NOMO-1 (cell line): ENCODE measurements at regions not wholly inside any gene's neighbourhood (a gene's known extent, or its start where the extent isn't known, plus 50 kb on each side); places are given as distances from the start of the nearest gene placed in this dataset.
A peak's percentile ranks its signal among the peaks of the same experiment; 100 is the strongest.

ENCODE experiments used
- DNase-seq, 2 experiments: peaks; one replicate each; lab custom pipeline; 2025; ENCODE audit not compliant: unreplicated experiment in 2 of 2; lab: John Stamatoyannopoulos, UW

DNA sequence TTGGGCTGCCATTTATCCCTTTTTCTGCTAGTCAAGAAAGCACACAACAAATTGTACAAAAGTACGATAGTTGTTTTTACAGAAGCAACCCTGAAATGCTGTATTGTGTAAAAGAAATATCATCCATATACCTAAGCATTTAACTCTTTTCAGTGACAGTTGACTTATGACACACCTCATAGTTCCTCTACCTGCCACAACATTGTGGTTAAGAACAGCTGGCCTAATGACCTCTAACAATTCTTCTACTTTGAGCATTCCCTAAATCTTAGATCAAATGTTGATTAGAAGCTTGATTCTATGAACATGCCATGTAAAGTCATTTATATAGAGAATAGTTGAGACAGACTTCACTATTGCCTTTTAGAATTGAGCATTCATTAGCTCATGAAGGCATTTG is 165.9 kb upstream of the SETBP1 start:
- DNase-seq = no peak

DNA sequence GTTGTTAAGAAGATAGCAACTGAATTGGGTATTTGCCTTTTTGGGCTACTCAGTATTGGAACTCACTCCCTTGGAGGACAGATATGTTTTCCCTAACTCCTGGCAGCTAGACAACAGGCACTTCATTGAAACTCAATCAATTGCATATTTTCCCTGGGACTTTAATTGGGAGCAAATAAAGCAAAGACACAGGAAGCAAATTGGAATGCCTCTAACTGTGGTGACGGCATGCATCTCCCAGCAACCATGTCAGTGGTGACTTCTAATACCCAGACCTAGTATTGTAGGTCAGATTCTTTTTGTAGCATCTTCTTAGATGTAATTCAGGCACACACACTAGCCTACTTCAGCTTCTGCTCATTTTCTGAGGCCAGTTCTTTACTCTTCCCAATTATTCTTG is 164.2 kb upstream of the SETBP1 start:
- DNase-seq = no peak

DNA sequence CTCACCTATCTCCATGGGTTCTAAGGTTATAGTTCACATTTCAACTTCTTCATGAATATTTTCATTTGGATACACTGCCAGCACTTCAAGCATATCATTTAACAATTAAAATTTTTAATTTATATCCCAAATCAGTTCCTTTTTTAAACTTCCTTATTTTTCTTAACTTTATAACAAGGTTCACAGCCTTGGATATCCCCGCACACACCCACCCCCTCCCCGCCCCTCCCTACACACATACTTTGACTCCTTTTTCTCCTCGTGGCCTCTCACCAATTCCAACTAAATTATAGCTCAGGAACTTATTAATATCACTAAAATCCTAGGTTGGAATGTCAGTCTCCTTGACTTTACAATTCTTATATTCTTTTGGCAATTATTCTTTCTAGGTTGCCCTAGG is 163.6 kb upstream of the SETBP1 start:
- DNase-seq = no peak

DNA sequence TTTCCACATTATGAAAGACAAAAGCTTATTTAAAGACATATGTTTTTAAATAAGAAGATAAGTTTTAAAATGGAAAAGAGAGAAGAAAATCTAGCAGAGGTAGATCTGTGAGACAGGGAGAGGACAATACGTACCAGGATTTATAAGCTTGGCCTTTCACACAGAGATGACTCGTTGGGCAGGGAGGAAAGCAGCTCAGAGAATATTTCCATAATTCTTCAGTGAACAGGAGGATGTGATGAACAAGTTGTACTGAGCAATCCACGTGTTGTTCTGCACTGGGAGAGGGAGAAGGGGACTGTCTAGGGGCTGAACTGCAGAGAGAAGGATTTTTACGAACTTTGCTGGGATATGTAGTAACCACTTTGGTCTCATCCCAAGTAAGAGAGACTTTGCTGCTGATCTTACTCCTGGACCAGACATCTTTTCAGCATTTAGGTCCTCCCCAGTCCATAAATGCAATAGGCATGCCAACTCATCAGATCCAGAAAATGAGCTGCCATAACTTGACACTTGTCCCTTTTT is 162.5 kb upstream of the SETBP1 start:
- no peak for DNase-seq

DNA sequence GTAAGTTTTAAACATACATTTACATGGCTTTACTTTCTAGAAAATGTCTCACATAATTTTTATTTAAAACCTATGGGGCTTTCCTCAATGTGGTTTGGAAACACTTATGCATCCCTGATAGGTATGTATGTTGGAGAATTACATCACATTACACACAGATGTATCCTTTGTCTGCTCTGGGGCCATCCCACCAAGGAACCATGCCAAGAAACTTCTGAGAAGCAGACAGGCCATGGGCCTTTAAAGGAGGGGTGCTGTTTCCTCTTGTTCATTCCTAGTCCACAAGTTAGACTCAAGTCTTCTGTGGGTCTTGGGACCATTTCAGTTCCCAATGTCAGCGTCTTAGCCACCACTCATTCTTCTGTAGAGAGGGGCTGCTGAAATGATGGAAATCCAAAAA is 162.0 kb upstream of the SETBP1 start:
- DNase-seq = no peak

DNA sequence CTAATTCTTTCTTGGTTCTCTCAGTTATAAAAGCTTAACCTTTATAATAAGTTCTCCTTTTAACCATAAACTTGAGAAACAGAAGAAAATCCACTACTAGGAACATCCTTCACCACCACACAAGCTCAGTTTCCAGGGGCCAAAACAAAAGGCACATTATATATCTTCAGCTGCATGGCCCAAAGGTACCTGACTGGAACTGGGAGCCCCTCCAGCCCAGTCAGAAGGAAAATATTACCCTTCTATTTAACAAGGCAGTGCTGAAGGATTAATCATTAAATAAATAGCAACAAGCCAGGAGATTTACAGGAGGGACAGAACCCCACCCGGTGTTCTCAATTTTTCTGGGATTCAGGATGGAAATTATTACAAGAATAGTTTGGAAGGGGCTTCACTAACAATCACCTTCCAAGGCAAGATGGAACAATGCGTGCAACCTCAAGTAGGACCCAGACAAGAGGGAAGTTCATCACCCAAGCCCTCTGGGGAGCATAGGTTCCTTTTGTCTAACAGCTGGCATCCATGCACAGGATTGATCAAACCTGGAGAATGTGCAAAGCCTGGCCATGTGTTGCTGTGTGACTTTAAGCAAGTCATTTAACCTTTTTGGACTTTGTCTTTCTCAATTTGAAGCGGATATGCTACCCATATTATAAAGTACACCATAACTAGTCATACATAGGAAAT is 159.6 kb upstream of the SETBP1 start:
- no peak for DNase-seq

DNA sequence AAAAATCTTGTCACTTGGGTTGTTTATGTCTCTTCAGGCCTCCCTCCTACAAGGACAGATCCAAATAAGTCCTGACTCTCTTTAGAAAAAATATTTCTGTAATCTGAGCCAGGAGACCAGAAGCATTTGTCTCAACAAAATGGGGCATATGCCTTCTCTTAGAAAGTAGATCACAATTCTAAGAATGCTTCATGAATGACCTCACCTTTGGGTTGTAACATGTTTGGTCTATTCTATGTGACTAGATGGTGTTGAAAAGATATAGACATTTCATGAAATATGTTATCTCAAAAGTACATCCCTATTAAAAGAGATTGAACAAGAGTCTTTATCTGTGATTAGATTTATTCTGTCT is 159.0 kb upstream of the SETBP1 start:
- DNase-seq = no peak

DNA sequence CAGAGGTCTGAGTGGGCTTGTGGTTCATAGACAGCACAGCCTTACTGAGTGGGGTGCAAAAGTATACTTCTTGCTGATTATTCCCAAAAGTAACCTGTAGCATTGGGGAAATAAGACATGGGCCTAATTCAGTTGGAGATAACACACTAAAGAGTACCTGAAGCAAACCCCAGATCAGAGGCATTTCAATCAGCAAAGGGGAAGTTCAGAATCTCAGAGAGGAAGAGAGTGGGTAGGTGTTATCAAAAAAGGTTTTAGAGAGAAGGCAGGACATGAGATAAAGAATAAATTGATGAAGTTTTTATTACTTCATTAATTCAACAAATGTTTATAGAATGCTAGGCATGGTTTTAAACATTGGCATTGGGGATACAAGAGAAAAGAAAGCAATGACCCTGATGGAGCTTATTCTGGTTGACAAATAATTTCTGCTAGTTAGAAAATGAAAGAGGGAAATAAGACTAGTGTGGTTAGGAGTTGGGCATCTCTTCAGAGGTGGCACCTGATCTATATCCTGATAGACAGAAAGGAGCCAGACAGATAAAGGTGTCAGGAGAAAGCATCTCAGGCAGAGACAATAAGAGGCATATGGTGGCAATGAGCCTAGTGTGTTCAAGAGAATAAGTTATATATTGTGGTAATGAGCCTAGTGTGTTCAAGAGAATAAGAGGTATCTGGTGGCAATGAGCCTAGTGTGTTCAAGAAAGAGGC is 153.8 kb upstream of the SETBP1 start:
- DNase-seq = no peak

DNA sequence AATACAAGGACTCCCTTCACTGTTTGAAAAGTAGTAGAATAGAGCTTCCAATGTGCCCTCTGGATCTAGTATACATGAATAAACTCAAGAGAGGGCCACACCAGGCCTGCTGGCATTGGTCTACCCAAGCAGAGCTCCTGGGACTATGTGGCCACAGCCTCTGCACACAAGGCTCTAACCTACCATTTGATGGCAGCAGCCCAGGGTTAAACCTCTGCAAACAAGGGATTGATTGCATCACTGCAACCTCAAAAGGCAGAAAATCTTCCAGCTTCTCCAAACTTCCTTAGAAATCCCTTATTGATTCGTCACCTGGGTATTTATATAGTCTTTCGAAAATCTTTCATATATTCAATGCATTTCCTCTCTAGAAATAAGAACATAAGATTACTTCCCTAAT is 147.6 kb upstream of the SETBP1 start:
- no peak for DNase-seq

DNA sequence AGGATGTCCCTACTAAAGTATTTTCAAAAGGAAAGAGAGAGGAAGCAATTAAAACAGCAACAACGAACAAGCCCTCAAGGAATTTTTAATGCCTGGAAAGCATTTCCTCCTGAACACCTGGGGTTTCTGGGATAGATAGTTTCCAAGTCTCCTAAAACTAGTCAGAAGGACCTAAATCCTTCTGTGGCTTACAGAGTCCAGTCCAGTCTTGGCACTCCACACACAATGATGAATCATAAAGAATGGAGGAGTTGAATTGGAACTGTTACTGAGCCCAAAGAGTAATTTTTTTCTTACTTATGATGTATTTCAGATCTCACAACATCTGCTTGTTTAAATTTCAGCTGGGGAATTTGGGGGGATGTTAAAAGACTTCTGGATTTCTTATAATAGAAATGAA is 144.6 kb upstream of the SETBP1 start:
- no peak for DNase-seq

DNA sequence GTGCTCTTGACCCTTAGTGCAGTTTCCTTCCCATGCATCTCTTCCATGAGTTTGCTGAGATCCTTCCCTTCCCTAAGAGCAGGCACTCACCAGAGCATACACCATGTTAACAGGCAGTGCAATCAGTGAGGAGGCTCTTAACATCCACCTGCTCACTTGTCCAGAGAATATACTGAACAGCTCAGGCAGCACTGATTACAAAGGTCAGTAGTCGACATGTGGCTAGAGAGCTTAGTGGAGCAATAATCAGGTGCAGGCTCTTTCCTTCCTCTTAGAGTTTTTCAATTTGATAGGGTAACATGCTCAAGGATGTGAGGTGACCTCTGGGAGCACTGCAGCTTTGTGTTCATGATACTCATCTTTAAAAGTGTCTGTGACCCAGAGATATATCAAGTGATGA is 144.1 kb upstream of the SETBP1 start:
- DNase-seq = no peak

DNA sequence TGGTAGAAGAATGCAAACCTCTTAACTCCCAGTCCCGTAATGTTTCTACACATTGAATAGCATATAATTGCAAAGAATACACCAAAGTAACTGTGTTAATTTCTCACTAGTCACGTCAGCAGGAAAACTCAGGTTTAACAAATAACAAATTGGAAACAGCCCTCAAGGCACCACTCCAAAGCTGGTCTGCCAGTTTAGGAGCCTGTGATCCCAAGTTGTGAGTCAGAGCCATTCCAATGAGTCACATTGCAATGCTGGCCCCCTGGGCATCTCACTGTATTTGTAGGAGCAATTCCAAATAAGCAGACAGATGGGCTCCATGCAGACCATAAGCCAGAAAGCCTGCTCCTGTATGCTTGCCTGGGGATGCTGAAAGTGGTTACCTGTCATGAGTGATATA is 143.2 kb upstream of the SETBP1 start:
- no peak for DNase-seq

DNA sequence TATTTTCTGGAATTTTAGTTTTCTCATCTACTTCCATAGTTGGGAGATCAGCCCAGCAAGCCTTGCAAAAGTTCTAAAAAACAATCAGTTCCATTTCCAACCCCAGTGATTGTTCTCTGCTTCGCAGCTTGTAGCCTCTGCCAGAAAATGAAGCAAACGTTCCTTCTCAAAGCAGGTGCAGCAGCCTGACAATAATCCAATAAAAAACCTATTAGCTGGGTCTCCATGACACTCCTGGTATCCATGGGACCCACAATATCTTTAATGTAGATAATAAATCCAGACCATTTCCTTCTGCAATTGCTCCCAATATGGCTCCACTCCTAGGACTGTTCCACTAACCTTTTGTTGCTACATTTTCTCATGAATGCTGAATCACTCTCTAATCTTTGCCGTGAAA is 140.8 kb upstream of the SETBP1 start:
- DNase-seq = no peak

DNA sequence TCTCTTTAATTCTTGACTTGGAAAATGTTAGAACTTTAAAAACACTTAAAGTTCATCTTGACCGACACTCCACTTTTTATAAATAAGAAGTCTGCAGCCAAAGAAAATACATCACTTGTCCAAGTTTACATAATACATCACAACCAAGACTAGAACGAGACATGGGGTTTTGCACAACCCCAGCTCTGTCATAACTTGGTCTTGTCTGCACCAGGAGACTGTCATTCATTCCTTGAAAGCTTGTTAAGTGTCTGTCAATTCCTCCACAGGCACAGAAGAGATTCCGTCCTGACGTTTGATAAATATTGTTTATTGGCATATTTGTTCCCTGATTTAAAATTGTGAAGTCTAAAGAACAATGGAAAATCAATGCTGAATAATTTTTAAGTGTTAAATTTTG is 139.5 kb upstream of the SETBP1 start:
- no peak for DNase-seq

DNA sequence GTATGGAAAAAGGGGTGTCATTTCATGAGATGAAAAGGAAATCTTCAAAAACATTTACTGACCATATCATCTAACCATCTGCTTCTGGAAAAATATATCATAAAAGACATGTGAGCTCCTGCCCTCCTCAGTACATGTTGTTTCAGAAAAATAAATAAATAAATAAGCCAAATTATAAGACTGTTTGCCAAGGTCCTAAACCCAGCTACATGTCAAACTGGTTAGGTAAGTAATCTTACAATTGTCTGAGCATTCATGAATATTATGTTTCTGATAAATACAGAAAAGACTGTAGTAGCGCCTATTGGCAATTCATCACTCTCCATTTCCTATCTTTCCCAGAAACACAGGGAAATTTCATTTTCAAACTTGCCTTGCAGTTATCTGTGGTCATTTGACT is 138.9 kb upstream of the SETBP1 start:
- DNase-seq = no peak

DNA sequence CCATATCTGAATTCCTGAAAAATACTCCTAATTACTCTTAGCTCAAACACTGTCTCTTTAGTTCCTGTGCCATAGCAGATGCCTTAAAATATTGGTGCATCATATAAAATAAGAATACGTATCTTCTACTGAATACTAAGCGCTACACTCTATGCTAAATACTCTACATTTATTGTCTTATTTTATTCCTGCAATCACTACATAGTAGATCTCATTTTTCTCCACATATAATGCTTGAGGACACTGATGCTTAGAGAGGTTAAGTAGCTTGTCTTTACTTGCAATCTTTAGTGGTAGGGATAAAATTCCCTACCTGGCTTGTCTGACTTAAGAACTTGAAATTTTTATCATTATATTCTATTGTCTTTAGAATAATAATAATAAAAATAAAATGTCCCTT is 137.3 kb upstream of the SETBP1 start:
- no peak for DNase-seq

DNA sequence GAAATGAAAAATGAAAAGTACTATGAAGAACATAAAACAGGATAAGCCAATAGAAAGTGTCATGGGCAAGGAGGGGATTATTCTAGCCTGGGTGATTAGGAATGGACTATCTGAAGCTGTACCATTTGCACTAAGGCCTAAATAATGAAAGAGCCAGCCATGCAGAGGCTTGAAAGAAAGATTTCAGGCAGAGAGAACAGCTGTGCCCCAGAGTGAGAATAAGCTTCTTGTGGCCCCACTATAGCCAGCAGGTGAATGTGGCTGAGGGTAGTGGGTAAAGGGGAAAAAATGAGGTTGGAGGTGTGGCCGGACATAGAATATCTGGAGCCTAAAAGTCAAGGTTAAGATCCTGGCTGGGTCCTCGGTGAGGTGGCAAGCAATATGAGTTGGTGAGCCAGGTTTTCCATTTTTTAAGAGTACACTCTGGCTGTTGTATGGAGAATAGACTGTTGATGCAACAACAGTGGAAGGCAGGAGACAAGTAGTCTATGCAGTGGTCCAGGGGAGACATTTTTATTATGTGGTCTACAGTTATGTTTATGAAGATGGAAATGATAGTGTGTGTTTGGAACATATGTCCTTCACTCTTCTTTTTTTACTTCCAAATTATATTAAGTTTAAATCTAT is 135.2 kb upstream of the SETBP1 start:
- DNase-seq = no peak

DNA sequence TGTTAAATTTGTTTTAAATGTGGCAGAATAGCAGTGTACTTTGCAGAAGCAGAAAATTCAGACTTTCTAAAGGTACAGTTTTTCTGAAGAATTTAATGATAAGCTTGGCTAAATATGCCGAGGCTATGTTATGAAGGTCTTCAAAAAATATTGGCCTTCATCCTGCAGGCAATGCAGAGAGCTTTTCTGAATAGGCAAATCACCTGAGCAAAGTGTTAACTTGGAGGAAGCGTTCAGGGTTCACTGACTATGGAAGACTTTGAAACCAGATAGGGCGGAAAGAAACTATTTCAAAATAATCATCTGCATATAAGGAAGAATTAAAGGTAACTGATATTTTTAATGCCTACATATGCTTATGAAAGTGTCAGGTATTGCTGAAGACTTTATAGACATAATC is 133.7 kb upstream of the SETBP1 start:
- no peak for DNase-seq

DNA sequence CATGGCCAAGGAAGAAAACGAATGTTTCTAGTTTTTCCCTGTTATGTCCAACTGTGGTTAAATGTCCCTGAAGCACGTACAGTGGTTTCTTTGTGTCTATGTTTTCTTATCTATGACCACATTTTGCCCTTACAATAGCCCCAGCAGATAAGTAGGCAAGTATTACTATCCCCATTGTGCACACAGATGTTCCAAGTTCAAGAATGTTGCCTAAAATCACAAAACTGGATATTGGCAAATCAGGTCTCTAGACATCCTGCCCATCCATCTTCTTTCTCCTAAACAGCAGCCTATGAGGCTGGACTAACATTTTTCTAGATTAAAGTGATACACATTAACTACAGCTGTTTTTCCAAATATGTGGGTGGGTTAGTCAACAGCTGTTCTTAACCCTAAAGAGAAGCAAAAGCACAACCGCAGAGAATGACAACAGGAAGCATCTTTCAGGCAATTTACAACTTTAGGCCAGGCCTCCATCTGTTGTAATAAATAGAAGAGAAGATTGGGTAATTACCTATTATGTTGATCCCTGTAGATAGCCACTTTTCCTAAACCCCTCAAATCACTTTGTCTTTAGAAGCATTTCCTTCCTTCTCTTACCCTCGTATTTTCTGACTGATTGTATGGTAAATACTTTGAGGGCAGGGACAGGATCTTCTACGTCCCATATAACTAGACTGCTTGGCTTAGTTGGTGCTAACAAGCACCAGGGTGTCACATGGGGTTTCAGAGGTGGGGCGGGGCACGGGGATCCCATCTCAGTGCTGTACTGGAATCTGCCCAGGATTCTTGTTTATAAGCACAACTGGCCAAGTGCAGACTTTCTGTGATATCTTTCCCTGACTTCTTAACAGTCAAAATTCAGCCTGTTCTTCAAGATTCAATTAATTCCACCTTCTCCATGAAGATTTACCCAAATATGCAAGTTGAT is 132.1 kb upstream of the SETBP1 start:
- peak; percentile 78 to 90 for DNase-seq

DNA sequence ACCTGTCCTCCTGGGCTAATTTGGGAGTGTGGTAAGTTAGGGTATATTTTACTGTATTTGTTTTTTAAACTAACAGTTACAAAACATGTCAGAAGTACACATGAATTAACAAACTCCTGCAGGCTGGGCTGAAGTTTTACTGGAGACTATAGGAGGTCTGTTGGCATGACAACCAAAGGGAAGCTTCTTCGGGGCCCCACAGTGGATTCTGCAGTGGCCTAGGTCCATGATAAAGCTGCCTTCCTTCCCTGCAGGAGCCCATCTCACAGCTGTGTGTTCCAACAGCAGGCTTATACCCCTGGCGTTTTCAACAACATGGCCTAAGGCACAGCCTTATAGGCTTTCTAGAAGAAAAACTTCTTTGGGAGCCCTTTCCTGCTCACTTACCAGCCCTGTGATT is 128.0 kb upstream of the SETBP1 start:
- no peak for DNase-seq

DNA sequence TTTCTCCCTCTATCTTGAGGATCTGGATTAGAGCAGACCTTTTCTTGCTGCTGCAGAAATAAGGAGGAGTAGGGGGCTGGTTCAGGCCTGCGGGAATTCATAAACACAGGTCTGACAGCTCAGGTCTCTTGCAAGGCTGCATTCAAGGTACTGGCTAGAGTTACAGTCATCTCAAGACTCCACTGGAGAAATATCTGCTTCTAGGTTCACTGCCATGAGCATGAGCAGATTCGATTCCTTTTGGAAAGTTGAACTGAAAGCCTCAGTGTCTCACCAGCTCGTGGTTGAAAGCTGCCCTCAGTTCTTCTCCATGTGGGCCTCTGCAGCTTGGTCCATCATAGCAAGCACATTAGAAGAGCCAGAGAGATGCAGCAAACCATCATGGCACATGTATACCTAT is 124.4 kb upstream of the SETBP1 start:
- DNase-seq = no peak
